ENCODE measurements at regions not wholly inside any gene's neighbourhood (a gene's known extent, or its start where the extent isn't known, plus 50 kb on each side); places are given as distances from the start of the nearest gene placed in this dataset.
"Not testable (repeated sequence)": the region's sequence is repeated elsewhere in the genome, so short reads cannot be mapped to it uniquely, and the experiment has no call there.

- DNase-seq (ENCODE audit: insufficient read length), result no peak
- no peak for FAIRE-seq
- no peak for TF ChIP-seq TAF1 (IDR thresholded peaks at IDR 0.05; ENCODE audit: borderline replicate concordance, low read depth, low read length)
- TF ChIP-seq POLR2AphosphoS5 (IDR thresholded peaks at IDR 0.05; ENCODE audit: low read depth, low read length), result no peak
- no peak for TF ChIP-seq POLR2A (IDR thresholded peaks at IDR 0.05; ENCODE audit: low read depth, low read length)
Measured at GRCh38 chr6:102766963-102767362, 1373.5 kb downstream of the GRIK2 start.

- TF ChIP-seq POLR2AphosphoS5 (IDR thresholded peaks at IDR 0.05; ENCODE audit: low read depth, low read length) (no peak), POLR2A (IDR thresholded peaks at IDR 0.05; ENCODE audit: low read depth, low read length) (no peak), TAF1 (IDR thresholded peaks at IDR 0.05; ENCODE audit: borderline replicate concordance, low read depth, low read length) (no peak)
- FAIRE-seq, result no peak
- no peak for DNase-seq (ENCODE audit: insufficient read length)
Measured at GRCh38 chr6:102764317-102764716, 1370.8 kb downstream of the GRIK2 start.

DNA sequence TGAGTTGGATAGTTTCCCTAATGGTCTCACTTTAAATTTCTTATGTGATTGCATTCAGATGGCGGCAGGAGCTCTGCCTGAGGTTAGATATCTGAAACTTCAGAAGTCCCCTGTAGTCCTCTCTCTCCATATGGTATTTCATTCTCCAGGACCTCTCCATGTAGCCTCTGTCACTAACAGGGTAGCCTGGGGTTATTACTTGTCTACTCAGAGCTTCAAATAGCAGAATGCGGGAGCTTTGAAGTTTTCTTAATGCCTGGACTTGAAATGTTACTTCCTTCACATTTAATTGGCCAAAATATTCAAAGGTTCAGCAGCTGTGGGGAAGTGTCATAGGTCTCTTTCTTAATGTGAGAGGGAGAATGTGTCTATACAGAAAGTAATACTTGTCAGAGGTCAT is 1370.4 kb downstream of the GRIK2 start:
- no peak for DNase-seq (ENCODE audit: insufficient read length)
- TF ChIP-seq TAF1 (IDR thresholded peaks at IDR 0.05; ENCODE audit: borderline replicate concordance, low read depth, low read length), result no peak
- no peak for TF ChIP-seq POLR2AphosphoS5 (IDR thresholded peaks at IDR 0.05; ENCODE audit: low read depth, low read length)
- TF ChIP-seq POLR2A (IDR thresholded peaks at IDR 0.05; ENCODE audit: low read depth, low read length), result no peak
- FAIRE-seq, result no peak

- DNase-seq (ENCODE audit: insufficient read length) (no peak), FAIRE-seq (no peak)
- TF ChIP-seq POLR2A (IDR thresholded peaks at IDR 0.05; ENCODE audit: low read depth, low read length), result no peak
- TF ChIP-seq POLR2AphosphoS5 (IDR thresholded peaks at IDR 0.05; ENCODE audit: low read depth, low read length), result no peak
- TF ChIP-seq TAF1 (IDR thresholded peaks at IDR 0.05; ENCODE audit: borderline replicate concordance, low read depth, low read length), result no peak
Measured at GRCh38 chr6:102761872-102762271, 1368.4 kb downstream of the GRIK2 start.

GRCh38 chr6:102759415-102759814 is 1365.9 kb downstream of the GRIK2 start:
- DNase-seq (ENCODE audit: insufficient read length) (no peak), FAIRE-seq (no peak)

GRCh38 chr6:102758536-102758935 is 1365.0 kb downstream of the GRIK2 start:
- DNase-seq (ENCODE audit: insufficient read length); FAIRE-seq: not testable (repeated sequence)

More at GRCh38 chr6:102759415-102759814, 1365.9 kb downstream of the GRIK2 start:
- TF ChIP-seq POLR2AphosphoS5 (IDR thresholded peaks at IDR 0.05; ENCODE audit: low read depth, low read length) (no peak), POLR2A (IDR thresholded peaks at IDR 0.05; ENCODE audit: low read depth, low read length) (no peak), TAF1 (IDR thresholded peaks at IDR 0.05; ENCODE audit: borderline replicate concordance, low read depth, low read length) (no peak)

GRCh38 chr6:102749210-102749971 is 1355.9 kb downstream of the GRIK2 start:
- DNase-seq (ENCODE audit: insufficient read length), result no peak
- no peak for FAIRE-seq
- TF ChIP-seq POLR2A (IDR thresholded peaks at IDR 0.05; ENCODE audit: low read depth, low read length), result no peak
- no peak for TF ChIP-seq POLR2AphosphoS5 (IDR thresholded peaks at IDR 0.05; ENCODE audit: low read depth, low read length)
- no peak for TF ChIP-seq TAF1 (IDR thresholded peaks at IDR 0.05; ENCODE audit: borderline replicate concordance, low read depth, low read length)

DNA sequence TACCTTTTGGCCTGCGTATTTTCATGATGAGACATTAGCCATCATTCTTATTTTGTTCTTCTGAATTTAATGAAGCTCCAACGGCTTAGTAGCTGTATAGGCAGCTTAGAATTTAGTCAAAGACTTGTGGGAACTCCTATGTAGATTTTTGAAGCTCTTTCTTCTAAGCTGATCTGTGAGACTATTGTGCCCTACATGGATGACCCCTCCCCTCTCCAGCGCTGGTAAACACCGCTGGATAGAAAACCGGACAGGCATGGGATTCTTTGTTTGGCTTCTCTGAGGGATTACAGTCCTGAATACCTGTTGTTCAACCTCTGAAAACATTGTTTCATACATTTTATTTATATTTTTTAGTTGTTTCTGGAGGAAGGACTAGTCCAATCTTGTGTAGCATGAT is 1353.4 kb downstream of the GRIK2 start:
- TF ChIP-seq POLR2AphosphoS5 (IDR thresholded peaks at IDR 0.05; ENCODE audit: low read depth, low read length) (no peak), POLR2A (IDR thresholded peaks at IDR 0.05; ENCODE audit: low read depth, low read length) (no peak), TAF1 (IDR thresholded peaks at IDR 0.05; ENCODE audit: borderline replicate concordance, low read depth, low read length) (no peak)
- no peak for DNase-seq (ENCODE audit: insufficient read length)
- FAIRE-seq, result no peak

GRCh38 chr6:102742754-102743356 is 1349.3 kb downstream of the GRIK2 start:
- TF ChIP-seq TAF1 (IDR thresholded peaks at IDR 0.05; ENCODE audit: borderline replicate concordance, low read depth, low read length) (no peak), POLR2A (IDR thresholded peaks at IDR 0.05; ENCODE audit: low read depth, low read length) (no peak), POLR2AphosphoS5 (IDR thresholded peaks at IDR 0.05; ENCODE audit: low read depth, low read length) (no peak)
- FAIRE-seq (no peak), DNase-seq (ENCODE audit: insufficient read length) (no peak)

GRCh38 chr6:102742028-102742427 is 1348.5 kb downstream of the GRIK2 start:
- TF ChIP-seq TAF1 (IDR thresholded peaks at IDR 0.05; ENCODE audit: borderline replicate concordance, low read depth, low read length), result no peak
- no peak for TF ChIP-seq POLR2A (IDR thresholded peaks at IDR 0.05; ENCODE audit: low read depth, low read length)
- no peak for TF ChIP-seq POLR2AphosphoS5 (IDR thresholded peaks at IDR 0.05; ENCODE audit: low read depth, low read length)
- no peak for FAIRE-seq
- no peak for DNase-seq (ENCODE audit: insufficient read length)

DNA sequence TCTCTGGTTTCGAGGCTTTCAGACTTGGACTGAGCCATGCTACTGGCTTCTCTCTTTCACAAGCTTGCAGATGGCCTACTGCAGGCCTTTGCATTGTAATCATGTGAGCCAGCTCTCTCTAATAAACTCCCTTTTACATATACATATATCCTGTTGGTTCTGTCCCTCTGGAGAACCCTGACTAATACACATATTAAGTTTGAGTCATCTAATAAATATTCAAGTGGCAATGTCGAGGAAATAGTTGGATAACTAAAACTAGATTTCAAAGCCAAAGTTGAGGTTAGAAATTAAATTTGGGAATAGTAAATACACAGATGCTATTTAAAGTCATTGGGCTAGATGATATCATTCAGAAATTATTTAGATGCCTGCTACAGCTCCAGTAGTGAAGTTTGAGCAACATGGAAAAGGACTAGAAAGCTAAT is 1343.4 kb downstream of the GRIK2 start:
- FAIRE-seq, result no peak
- TF ChIP-seq POLR2AphosphoS5 (IDR thresholded peaks at IDR 0.05; ENCODE audit: low read depth, low read length) (no peak), TAF1 (IDR thresholded peaks at IDR 0.05; ENCODE audit: borderline replicate concordance, low read depth, low read length) (no peak), POLR2A (IDR thresholded peaks at IDR 0.05; ENCODE audit: low read depth, low read length) (no peak)
- no peak for DNase-seq (ENCODE audit: insufficient read length)

DNA sequence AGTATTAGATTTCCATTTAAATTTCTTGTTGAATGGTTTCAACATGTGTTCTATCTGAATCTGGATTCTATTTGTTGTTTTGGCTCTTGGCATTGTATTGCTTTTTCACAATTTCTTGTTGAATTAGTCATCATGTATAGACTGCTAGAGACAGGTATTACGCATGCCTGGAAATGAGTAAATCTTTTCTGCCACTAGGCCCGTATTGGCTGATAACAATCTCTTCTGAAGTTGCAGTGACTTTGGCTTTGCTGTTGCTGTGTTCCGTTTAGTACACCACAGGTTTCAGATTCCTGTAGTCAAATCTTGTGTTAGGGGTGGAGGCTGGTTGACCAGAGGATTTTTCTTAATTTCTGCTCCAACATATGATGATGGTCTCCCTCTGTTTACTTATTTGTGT is 1339.4 kb downstream of the GRIK2 start:
- no peak for TF ChIP-seq TAF1 (IDR thresholded peaks at IDR 0.05; ENCODE audit: borderline replicate concordance, low read depth, low read length)
- no peak for TF ChIP-seq POLR2A (IDR thresholded peaks at IDR 0.05; ENCODE audit: low read depth, low read length)
- TF ChIP-seq POLR2AphosphoS5 (IDR thresholded peaks at IDR 0.05; ENCODE audit: low read depth, low read length), result no peak
- DNase-seq (ENCODE audit: insufficient read length), result no peak
- no peak for FAIRE-seq

DNA sequence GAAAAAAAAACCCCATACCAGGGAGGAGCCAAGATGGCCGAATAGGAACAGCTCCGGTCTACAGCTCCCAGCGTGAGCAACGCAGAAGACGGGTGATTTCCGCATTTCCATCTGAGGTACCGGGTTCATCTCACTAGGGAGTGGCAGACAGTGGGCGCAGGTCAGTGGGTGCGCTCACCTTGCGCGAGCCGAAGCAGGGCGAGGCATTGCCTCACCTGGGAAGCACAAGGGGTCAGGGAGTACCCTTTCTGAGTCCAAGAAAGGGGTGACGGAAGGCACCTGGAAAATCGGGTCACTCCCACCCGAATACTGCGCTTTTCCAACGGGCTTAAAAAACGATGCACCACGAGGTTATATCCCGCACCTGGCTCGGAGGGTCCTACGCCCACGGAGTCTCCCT is 1328.6 kb downstream of the GRIK2 start:
- not testable (repeated sequence) for FAIRE-seq; DNase-seq (ENCODE audit: insufficient read length)

Data from GM12892 (cell line).